ENCODE measurements at regions not wholly inside any gene's neighbourhood (a gene's known extent, or its start where the extent isn't known, plus 50 kb on each side); places are given as distances from the start of the nearest gene placed in this dataset.
"Not testable (repeated sequence)": the region's sequence is repeated elsewhere in the genome, so short reads cannot be mapped to it uniquely, and the experiment has no call there.

DNA sequence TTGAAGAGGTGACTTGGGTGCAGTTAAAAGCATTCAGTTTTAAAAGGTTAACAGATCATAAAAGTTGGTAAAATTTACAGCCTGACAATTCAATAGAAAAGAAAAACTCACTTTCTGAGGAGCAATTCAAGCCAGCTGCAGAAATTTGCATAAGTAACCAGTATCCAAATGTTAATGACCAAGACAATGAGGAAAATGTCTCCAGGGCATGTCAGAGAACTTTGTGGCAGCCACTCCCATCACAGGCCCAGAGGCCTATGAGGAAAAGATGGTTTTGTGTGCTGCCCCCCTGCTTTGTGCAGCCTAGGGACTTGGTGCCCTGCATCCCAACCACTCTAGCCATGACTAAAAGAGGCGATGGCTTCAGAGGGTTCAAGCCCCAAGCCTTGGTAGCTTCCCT is 1406.5 kb upstream of the ACO1 start:
- DNase-seq, result no peak

DNA sequence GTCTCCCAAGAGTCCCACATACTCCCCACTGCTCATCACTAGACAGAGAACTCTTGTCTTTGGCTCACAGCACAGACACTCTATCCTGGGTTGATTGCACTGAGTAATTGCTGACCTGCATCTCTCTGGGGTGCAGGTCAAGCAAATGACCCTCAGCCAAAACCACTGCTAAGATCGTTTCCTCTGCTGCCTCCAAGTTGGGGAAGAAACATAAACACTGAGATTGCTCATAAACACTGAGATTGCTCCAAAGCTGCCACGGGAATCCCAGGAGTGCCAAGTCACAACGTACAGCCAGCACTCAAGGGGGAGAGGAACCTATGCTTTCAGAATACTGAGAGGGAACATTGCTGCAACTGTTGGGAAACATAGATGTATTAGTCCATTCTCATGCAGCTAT is 1402.1 kb upstream of the ACO1 start:
- no peak for DNase-seq

DNA sequence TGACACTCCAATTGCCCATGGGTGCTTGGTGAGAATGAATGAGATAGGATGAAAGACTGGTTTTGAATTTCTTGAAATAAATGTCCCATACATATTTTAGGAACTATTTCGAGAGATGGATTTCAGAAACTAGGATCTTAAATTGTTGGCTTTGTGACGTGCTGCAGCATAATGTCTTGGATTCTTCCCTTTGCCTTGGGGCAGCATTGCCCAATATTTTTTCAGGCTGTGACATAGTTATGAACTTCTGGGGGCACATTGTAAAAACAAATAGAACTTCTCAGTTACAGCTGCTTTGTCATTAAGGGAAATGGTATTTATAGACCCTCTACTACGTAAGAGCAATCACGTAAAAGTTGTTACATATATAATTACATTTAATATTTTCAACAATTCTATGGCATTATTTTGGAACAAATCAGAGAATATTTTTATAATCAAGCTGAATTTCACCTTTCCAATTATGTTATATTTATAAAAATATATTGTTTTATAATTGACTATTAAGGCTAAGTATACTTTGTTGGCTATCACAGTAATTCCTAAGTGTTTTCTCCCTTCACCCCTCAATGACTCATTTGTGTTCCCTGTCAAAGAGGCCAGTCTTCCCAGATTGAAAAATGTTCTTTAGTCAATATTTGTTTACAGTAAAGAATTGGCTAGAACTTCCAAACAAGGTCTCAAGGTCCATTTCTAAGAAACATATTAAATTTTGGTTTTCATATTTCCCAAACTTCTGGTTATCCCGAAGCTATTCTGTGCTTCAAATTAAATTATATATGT is 1388.3 kb upstream of the ACO1 start:
- no peak for DNase-seq

DNA sequence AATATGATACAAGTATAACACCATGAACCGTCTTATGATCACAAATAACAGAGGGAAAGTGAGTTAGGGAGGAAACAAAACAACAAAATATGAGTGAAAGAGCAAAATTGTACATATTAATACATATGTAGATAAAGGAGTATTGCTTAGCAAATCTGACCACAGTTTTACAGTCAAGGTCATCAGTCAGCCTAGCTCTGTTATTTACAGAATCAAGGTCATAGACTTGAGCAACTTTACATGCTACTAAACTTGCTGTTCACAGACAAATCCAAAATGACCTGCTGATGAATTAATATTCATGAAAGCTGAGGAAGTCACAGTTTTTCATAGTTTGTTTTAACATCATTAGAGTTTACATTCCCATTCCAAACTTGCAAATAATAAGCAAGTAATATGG is 1387.7 kb upstream of the ACO1 start:
- no peak for DNase-seq

GRCh38 chr9:30997291-30997690 is 1387.2 kb upstream of the ACO1 start:
- no peak for DNase-seq

DNA sequence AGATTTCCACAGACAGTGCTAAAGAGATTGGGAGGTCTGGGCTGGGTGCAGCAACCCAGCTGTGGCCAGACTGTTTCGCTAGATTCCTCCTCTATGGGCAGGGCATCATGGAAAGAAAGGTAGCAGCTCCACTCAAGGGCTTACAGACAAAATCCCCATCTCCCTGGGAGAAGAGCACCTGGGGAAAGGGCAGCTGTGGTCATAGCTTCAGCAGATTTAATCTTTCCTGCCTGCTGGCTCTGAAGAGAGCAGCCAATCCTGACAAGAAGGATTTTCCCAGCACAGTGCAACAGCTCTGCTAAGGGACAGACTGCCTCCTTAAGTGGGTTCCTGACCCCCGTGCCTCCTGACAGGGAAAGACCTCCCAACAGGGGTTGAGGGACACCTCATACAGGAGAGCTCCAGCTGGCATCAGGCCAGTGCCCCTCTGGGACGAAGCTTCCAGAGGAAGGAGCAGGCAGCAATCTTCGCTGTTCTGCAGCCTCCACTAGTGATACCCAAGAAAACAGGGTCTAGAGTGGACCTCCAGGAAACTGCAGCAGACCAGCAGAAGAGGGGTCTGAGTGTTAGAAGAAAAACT is 1379.3 kb upstream of the ACO1 start:
- no peak for DNase-seq

DNA sequence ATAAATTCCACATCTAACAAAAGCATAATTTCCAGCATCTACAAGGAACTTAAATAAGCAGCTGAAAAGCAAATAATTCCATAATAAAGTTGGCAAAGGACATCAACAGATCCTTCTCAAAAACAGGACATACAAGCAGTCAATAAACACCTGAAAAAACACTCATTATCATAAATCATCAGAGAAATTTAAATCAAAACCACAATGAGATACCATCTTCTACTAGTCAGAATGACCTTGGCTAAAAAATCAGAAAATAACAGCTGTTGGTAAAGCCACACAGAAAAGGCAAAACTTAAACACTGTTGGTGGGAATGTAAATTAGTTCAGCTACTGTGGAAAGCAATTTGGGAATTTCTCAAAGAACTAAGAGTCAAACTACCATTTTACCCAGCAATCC is 1371.1 kb upstream of the ACO1 start:
- no peak for DNase-seq

DNA sequence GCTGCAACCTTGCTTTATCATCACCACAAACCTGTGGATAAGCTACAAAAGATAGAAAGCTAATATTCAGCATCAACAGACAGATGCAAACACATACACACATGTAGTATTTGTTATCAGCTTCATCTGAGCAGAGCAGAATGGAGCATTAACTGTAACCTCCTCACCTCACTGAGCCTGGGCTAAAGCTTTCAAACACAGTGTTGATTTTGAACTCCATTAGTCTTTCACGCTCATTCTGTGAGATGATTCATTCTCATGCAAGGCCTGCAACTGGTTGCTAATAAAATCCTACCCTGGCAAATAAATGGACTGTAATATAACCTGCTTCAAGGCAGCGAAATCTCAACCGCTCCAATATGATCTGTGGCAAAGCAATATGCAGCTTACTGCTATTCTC is 1360.6 kb upstream of the ACO1 start:
- no peak for DNase-seq

DNA sequence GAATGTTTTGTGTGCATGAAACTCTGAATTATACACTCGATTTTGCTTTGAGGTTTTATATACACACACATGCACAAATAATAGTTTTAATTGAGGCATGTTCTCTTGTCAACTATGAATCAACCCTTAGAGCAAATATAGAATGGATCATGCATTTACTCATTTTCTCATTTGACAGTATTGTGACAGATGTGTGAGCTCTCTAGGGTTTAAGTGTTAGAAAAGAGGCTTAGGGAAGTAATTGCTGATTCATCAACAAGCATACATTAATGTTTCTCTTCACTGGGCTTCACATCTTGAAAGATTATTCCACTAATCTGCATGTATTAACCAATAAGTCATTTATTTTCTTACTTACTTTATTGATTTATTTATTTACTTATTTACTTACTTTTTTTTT is 1356.8 kb upstream of the ACO1 start:
- no peak for DNase-seq

DNA sequence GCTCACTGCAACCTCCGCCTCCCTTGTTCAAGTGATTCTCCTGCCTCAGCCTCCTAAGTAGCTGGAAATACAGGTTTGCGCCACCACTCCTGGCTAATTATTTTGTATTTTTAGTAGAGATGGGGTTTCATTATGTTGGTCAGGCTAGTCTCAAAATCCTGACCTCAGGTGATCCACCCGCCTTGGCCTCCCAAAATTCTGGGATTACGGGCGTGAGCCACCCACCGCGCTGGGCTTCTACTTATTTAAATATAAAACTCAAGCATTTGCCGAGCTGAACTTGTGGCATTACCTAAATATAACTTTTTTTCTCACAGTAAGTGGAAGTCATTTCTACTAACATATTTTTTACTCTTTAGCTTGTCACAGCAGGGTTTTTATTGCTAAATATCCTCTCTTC is 1356.3 kb upstream of the ACO1 start:
- DNase-seq, result no peak

- no peak for DNase-seq
These were observed 1353.7 kb upstream of the ACO1 start for GRCh38 chr9:31030741-31031202.

GRCh38 chr9:31032206-31032605 is 1352.2 kb upstream of the ACO1 start:
- DNase-seq, result no peak

- no peak for DNase-seq
These were observed 1350.1 kb upstream of the ACO1 start for GRCh38 chr9:31034311-31034710.

- no peak for DNase-seq
These were observed 1343.9 kb upstream of the ACO1 start for GRCh38 chr9:31040564-31040963.

GRCh38 chr9:31045810-31046209 is 1338.6 kb upstream of the ACO1 start:
- DNase-seq, result no peak

- not testable (repeated sequence) for DNase-seq
These were observed 1322.9 kb upstream of the ACO1 start for GRCh38 chr9:31061592-31061991.

DNA sequence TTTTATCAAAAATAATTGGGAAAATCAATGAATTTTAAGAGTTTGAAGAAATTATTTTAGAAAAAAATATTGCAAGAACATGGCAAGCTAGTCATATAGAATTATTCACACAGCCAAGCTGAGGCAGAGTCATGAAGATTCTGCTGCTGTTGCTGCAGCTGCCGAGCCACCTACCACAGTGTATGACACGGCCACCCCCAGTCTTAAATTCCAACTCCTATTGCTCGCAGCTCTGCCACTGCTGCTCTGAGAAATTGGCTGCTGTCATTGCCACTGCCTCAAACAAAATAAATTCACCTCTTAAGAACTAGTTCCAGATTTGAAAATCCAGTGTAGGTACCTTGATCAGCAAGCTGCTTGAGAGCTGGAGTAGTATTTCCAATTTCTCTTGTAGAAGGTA is 1318.8 kb upstream of the ACO1 start:
- DNase-seq, result no peak

- DNase-seq, result no peak
These were observed 1317.0 kb upstream of the ACO1 start for GRCh38 chr9:31067418-31067817.

GRCh38 chr9:31071606-31072286 is 1312.7 kb upstream of the ACO1 start:
- DNase-seq, result no peak

DNA sequence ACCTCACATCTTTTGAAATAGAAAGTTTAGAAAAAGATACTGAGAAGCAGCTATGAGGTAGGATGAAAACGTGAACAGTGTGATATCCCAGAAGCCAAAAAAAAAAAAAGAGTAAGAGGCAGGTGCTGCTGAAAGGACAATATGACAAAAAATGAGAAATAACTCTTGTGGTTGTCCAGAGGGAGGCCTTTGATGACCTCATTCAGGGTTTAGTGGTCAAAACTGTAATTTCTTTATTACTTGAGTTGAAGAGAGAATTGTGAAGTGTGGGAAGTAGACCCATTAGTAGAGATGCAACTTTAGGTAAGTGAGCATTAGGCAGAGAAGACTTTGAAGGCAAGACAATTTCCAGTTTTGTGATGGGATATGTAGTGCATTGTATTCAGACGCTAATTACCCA is 1306.3 kb upstream of the ACO1 start:
- DNase-seq, result no peak

DNA sequence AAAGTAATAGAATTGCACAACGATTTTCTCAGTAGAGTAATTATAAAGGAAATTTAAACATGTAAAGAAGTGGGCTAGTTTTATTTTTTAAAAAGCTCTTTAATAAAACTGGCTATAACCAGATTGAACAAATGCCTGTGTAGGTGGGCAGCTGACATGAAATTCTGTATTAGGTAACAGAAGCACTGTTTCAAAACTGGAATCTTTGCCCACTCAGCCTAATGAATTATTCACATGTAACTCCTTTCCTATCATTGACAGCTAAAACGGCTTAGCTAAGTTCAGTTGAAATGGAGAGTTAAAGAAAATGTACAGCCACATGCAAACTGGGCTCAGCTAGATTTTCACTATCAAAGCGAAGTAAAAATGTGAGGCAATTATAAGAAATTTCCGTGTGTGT is 1300.1 kb upstream of the ACO1 start:
- no peak for DNase-seq

DNA sequence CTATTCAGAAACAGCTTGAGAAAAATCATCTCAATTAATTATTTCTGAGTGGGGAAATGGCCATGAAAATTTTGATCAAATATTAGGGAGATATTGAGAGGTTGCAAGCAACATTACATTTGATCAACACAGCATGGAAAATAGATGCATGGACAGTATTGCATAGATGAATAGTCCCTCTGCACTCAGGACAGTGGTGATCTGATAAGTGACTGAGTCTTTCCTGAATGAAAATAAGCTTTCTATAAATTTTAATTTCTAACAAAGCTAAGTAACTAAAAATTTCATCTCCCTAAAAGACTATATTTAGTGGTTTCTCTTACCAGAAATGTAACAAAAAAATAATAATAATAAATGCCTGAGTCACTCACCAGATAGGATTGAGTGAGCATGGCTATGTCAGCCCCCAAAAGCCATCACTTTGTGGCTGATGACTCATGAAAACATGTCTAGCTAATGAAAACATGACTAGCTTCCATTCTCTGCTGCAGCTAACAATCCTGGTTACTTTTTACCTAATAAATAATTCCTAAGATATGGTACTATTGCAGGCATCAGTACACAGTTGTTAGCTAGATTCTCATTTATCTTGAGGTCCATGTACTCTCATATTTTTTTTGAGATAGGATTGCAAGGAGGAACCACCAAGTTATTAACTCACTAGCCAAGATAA is 1294.8 kb upstream of the ACO1 start:
- DNase-seq, result no peak

DNA sequence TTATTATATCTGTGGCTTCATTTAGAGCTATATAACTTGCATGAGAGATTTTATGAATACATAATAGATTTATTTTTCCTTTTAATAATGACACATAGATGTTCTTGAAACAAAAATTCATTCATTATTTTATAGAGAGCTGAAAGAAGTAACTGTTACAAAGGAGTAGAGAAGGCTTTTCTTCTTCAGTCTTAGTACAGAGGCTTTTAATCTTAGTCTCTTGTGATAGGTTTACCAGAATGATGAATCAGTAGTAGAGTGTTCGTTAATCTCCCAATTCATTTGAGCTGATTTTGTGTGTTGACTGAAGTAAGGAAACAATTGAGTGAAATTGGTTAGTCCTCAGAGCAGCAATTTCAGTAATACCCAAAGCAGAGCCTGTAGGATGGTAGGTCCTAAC is 1284.1 kb upstream of the ACO1 start:
- DNase-seq, result no peak

DNA sequence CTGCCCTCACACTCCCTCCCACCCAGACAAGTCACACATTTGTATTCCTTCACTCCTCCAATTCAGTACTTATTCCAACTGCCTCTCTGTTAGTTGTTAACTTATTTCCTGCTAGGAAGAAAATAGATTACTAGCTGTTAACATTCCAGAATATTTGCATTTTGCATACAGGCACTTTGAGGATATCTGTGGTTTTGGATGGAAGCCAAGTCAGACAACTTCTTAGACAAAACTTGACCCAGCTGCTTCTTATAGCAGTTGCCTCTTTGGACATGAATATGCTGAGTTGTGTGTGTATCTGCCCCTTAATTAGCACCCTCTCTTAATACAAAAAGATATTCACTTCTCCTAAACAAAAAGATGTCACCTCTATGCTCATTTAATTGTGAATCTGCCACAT is 1280.6 kb upstream of the ACO1 start:
- DNase-seq, result no peak
